GM21723 (cell line): ENCODE measurements at regions not wholly inside any gene's neighbourhood (a gene's known extent, or its start where the extent isn't known, plus 50 kb on each side); places are given as distances from the start of the nearest gene placed in this dataset.
"Not testable (repeated sequence)": the region's sequence is repeated elsewhere in the genome, so short reads cannot be mapped to it uniquely, and the experiment has no call there.

Experiments
- ATAC-seq: cut with Tn5 transposase; IDR thresholded peaks from one replicate; pipeline ENCODE4 v1.9.1; 2021; ENCODE audit warnings: mild to moderate bottlenecking, moderate library complexity; ENCODE audit not compliant: unreplicated experiment

DNA sequence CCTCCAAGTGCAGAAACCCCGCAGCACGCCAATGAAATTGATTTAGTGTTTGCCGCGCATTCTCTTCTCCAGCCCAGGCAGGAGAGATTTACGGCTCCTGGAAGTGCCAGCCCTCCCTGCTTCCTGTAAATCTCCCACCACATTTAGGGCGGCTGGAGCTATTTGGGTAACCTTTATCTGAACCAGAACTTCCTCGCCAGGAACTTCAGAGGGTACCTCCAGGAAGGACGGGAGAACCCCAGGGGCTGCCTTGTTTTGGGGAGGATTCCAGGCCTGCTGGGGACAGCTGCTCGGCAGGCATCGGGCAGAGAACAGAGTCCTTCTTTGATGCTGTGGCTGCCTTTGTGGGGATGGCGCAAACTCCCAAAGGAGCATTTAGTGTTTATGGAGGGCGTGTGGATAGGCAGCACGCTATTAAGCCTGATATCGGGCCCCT lies 122.0 kb upstream of the MYCN start:
- ATAC-seq: no peak

- ATAC-seq: no peak
These were observed 121.5 kb upstream of the MYCN start for GRCh38 chr2:15818881-15819280.

- no peak for ATAC-seq
These were observed 120.6 kb upstream of the MYCN start for GRCh38 chr2:15819562-15820256.

GRCh38 chr2:15820257-15820566 lies 120.1 kb upstream of the MYCN start:
- ATAC-seq: no peak

DNA sequence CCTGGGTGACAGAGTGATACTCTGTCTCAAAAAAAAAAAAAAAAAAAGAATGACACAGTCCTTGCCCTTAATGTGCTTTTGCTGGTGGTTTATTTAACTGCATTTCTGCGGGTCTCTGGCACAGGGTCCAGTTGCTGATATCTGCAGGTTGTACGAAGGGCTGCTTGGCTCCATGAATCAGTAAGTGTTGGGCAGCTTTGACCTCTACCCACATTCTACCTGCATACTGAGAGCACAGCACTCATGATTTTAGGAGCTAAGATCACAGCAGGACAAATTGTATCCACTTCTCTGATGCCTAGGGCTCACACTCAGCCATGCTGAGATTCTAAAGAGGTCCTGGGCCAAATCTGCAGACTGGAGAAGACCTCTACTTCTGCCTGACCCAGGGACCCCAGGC lies 119.4 kb upstream of the MYCN start:
- no peak for ATAC-seq

GRCh38 chr2:15822151-15823044 lies 118.0 kb upstream of the MYCN start:
- no peak for ATAC-seq

DNA sequence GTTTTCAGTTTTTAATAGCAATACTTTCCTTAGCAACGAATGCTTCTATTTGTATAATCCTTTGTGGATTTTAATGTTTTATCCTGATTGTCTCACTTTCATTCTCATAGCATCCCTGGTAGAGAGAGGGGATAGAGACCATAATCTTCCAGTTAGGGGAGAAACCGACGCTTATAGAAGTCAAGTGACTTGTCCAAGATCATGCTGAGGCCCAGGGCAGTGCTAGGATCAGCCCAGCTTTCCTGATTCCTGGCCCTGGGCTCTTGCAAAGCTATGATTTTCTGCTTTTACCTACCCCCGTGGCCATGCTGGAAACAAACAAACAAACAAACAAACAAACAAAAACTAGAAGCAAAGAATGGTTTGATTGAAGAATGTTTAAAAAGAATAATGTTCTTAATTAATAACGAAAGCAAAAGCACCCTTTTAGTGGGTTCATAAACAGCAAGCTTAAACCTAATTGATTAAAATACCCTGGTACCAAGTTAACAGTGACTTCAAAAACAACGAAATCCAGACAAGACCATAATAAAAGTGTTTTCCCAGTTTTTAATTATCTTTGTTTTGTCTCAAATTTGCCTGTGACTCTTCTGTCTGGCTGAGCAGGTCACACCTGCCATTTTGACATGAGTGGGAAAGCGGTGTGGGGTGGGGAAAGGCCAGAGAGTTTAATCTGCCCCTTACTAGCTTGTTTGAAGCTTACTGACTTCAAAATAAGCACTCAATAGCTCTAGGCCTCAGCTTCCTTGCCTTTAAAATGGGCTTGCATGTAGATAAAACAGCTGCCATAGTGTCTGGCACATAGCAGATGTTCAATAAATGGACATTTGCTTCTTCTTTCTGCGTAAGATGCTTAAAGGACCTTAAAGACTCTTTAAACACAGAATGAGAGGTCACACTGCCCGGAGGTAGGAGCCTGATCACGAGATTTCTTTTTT lies 116.6 kb upstream of the MYCN start:
- no peak for ATAC-seq

DNA sequence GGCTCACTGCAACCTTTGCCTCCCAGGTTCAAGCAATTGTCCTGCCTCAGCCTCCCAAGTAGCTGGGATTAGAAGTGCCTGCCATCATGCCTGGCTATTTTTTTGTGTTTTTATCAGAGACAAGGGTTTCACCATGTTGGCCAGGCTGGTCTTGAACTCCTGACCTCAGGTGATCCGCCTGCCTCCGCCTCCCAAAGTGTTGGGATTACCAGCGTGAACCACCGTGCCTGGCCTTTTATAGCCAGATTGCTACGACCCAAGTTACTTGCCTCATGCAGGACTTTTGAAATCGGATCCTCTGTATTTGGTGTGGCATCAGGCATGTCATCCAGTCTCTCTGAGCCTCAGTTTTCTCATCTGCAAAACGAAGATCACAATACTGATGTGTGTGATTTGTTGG lies 115.9 kb upstream of the MYCN start:
- ATAC-seq: not testable (repeated sequence)

DNA sequence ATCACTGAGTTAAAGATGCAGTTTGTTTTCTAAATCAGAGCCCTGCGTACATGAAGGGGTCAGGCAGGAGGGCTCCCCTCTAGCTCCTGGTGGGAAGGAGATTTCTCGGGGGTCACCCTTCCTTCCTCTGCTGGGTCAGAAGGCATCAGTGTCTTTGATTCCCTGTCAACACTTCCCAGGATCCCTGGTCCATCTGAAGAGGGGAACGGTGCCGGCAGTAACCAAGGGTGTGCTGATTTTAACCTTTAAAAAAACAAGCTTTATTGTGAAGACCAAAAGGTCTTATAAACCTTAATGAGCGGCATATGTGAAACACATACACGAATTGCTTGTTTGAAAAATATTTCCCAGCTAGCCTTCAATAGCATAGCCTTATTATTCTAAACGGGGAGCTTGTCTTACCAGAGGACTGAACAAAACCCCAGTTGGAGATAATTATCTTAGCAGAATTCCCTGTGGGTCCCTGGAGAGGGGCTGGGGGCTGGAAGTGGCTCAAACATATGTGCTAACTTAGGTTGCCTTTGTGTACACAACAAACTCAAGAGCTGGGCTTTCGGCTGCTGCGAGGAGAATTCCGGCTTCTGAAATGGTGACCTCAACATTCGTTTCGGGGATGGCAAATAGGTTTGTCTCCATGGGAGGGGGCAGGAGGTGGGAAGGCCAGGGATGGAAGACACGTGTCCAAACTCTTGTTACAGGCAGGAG lies 114.9 kb upstream of the MYCN start:
- no peak for ATAC-seq

- no peak for ATAC-seq
These were observed 114.1 kb upstream of the MYCN start for GRCh38 chr2:15826273-15826717.

- ATAC-seq: no peak
These were observed 113.3 kb upstream of the MYCN start for GRCh38 chr2:15827001-15827400.

DNA sequence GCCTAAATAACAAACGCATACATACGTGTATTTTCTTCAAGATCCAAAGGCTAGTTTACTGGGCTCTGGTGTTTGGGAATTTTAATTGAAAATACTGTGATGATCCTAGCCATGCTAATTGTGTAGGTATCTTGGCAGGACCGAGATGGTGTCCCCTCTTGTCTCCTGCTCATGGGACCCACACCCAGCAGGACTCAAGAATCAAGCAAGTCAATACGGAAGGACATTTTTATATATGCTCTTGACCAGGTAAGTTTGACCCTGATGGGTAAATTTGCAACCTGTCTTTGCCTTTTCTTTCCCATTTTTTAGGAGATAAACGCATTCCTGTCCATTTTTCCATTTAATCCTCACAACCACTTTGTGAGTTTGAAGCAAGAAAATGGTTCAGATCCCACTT lies 111.8 kb upstream of the MYCN start:
- ATAC-seq: no peak

GRCh38 chr2:15829091-15829801 lies 111.1 kb upstream of the MYCN start:
- no peak for ATAC-seq

DNA sequence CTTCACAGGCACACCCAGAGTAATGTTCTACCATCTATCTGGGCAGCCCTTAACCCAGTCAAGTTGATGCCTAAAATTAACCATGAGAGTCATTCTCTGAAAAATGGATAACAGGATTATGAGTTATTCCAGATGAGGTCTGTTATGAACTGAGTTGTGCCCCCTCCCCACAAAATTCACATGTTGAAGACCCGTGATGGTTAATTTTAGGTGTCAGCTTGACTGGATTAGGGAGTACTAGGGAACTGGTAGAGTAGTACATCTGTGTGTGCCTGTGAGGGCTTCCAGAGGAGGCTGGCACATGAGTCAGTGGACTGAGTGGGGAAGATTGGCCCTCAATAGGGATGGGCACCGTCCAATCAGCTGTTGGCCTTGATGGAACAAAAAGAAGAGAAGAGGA lies 110.4 kb upstream of the MYCN start:
- ATAC-seq: no peak

GRCh38 chr2:15830937-15831549 lies 109.3 kb upstream of the MYCN start:
- no peak for ATAC-seq

- no peak for ATAC-seq
These were observed 108.2 kb upstream of the MYCN start for GRCh38 chr2:15832030-15832709.

DNA sequence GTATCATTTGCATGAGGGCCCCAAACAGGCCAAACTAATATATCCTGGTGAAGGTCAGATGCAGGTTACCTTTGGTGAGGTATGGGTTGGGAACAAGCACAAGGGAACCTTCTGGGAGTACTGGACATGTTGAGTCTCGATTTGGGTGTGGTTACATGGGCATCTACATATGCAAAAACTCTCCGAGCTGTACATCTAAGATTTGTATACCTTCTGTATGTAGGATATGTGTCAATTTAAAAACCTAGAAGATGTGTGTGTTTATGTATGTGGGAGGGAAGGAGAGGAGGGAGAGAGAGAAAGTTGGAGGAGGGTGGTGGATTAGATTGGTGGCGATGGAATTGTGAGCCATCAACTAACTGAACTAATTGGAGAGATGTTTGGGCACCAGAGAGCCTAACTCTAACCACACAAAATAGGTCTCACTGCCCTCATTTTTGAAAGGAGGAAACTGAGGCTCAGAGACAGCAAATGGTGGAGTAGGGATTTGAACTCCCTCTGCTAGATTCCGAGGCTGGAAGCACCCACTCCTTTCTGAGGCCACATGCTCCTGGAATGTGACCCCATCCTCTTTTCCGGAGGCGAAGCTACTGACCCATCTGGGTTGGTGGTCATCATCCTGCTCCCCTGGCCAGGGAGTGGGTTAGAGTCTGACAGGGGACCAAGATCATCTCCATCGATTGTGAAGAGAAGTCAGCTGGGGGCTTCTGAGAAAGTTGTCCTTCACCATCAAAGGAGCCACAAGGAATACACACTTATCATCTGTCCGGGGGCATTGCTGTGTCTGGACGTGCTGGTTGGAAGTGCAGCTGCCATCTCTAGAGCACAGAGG lies 107.3 kb upstream of the MYCN start:
- ATAC-seq: no peak

- no peak for ATAC-seq
These were observed 106.6 kb upstream of the MYCN start for GRCh38 chr2:15833731-15834130.
